Astrocyte of the spinal cord (primary cell): ENCODE measurements at regions not wholly inside any gene's neighbourhood (a gene's known extent, or its start where the extent isn't known, plus 50 kb on each side); places are given as distances from the start of the nearest gene placed in this dataset.

ENCODE experiments used
- DNase-seq: peaks from one replicate; pipeline ENCODE4 v3.0.0; 2011; ENCODE audit warnings: low read depth, low spot score
- H3K4me3 ChIP-seq: 2 replicates; pipeline ENCODE4 v1.5.1; 2011; ENCODE audit warnings: low read depth, mild to moderate bottlenecking, low read length, moderate library complexity
- CTCF ChIP-seq: IDR thresholded peaks from 2 replicates; pipeline ENCODE4 v1.5.1; 2012; ENCODE audit warnings: low read depth, mild to moderate bottlenecking, low read length, inconsistent platforms
- in situ Hi-C: cut with HindIII; loops from 2 replicates; pipeline ENCODE4 v1.10.0; 2017; ENCODE audit warnings: low sequenced_read_pairs

- in situ Hi-C loops, result no loop called here
- H3K4me3 ChIP-seq, result no peak overlapping the region
- peak; percentile 59 for TF ChIP-seq CTCF
- peak; percentile 64 for DNase-seq
Observed at GRCh38 chr14:60349663-60350365, 100.8 kb downstream of the PPM1A start.

- no peak for DNase-seq
- no peak overlapping the region for H3K4me3 ChIP-seq
- in situ Hi-C loops, result no loop called here
- no peak for TF ChIP-seq CTCF
Observed at GRCh38 chr14:60350366-60350720, 101.3 kb downstream of the PPM1A start.

GRCh38 chr14:60353420-60353819, 104.4 kb downstream of the PPM1A start:
- TF ChIP-seq CTCF, result no peak
- DNase-seq, result no peak
- in situ Hi-C loops, result no loop called here
- no peak overlapping the region for H3K4me3 ChIP-seq

GRCh38 chr14:60355768-60356167, 106.7 kb downstream of the PPM1A start:
- no peak overlapping the region for H3K4me3 ChIP-seq
- no peak for TF ChIP-seq CTCF
- no peak for DNase-seq
- in situ Hi-C loops, result no loop called here

GRCh38 chr14:60356386-60356785, 107.4 kb downstream of the PPM1A start:
- H3K4me3 ChIP-seq, result no peak overlapping the region
- DNase-seq, result no peak
- no peak for TF ChIP-seq CTCF
- in situ Hi-C loops, result no loop called here

- peak; percentile 9 for DNase-seq
- no peak overlapping the region for H3K4me3 ChIP-seq
- in situ Hi-C loops, result no loop called here
- no peak for TF ChIP-seq CTCF
Observed at GRCh38 chr14:60356906-60357550, 108.0 kb downstream of the PPM1A start.
